GM19468 (cell line): ENCODE measurements at regions not wholly inside any gene's neighbourhood (a gene's known extent, or its start where the extent isn't known, plus 50 kb on each side); places are given as distances from the start of the nearest gene placed in this dataset.

Experiments used
- ATAC-seq: cut with Tn5 transposase; IDR thresholded peaks from one replicate; pipeline ENCODE4 v1.9.1; 2021; ENCODE audit warnings: mild to moderate bottlenecking, moderate library complexity, moderate number of reproducible peaks; ENCODE audit not compliant: unreplicated experiment; ENCODE audit errors: extremely low read depth

GRCh38 chr14:29242755-29243754 is 476.5 kb downstream of the FOXG1 start:
- no peak for ATAC-seq

- ATAC-seq = no peak
These were observed 489.1 kb downstream of the FOXG1 start for GRCh38 chr14:29255692-29256091.

- no peak for ATAC-seq
These were observed 496.4 kb downstream of the FOXG1 start for GRCh38 chr14:29262979-29263378.

- no peak for ATAC-seq
These were observed 498.3 kb downstream of the FOXG1 start for GRCh38 chr14:29264865-29265264.

GRCh38 chr14:29265852-29266251 is 499.3 kb downstream of the FOXG1 start:
- ATAC-seq = no peak

- no peak for ATAC-seq
These were observed 505.1 kb downstream of the FOXG1 start for GRCh38 chr14:29271669-29272068.

- ATAC-seq = no peak
These were observed 506.9 kb downstream of the FOXG1 start for GRCh38 chr14:29273513-29273912.

GRCh38 chr14:29274890-29275596 is 508.5 kb downstream of the FOXG1 start:
- no peak for ATAC-seq

GRCh38 chr14:29278301-29279263 is 512.0 kb downstream of the FOXG1 start:
- no peak for ATAC-seq

- no peak for ATAC-seq
These were observed 515.6 kb downstream of the FOXG1 start for GRCh38 chr14:29282169-29282568.

GRCh38 chr14:29290441-29290840 is 523.9 kb downstream of the FOXG1 start:
- no peak for ATAC-seq

GRCh38 chr14:29299372-29299771 is 532.8 kb downstream of the FOXG1 start:
- ATAC-seq = no peak

GRCh38 chr14:29301571-29301970 is 535.0 kb downstream of the FOXG1 start:
- ATAC-seq = no peak

GRCh38 chr14:29310210-29310609 is 543.6 kb downstream of the FOXG1 start:
- ATAC-seq = no peak

- ATAC-seq = no peak
These were observed 544.2 kb downstream of the FOXG1 start for GRCh38 chr14:29310757-29311156.

GRCh38 chr14:29311983-29312382 is 545.4 kb downstream of the FOXG1 start:
- no peak for ATAC-seq

- no peak for ATAC-seq
These were observed 550.3 kb downstream of the FOXG1 start for GRCh38 chr14:29316936-29317335.

GRCh38 chr14:29317423-29317822 is 550.8 kb downstream of the FOXG1 start:
- ATAC-seq = no peak

GRCh38 chr14:29320286-29320685 is 553.7 kb downstream of the FOXG1 start:
- no peak for ATAC-seq

GRCh38 chr14:29321646-29322045 is 555.1 kb downstream of the FOXG1 start:
- ATAC-seq = no peak
